H9 (cell line): ENCODE measurements at regions not wholly inside any gene's neighbourhood (a gene's known extent, or its start where the extent isn't known, plus 50 kb on each side); places are given as distances from the start of the nearest gene placed in this dataset.

Experiments used
- DNase-seq: peaks from one replicate; pipeline ENCODE4 v3.0.0-alpha.2; 2017
- H2AFZ ChIP-seq: one replicate; pipeline ENCODE4 v1.6.1; 2013; ENCODE audit warnings: mild to moderate bottlenecking, low read length, control low read depth, moderate library complexity
- H2AK5ac ChIP-seq: 2 replicates; pipeline ENCODE4 v1.6.1; 2013; ENCODE audit warnings: low read length, control low read depth, mixed read lengths; ENCODE audit not compliant: insufficient read length
- H2BK120ac ChIP-seq: one replicate; pipeline ENCODE4 v1.6.1; 2013; ENCODE audit warnings: low read depth, mild to moderate bottlenecking, low read length, control low read depth, inconsistent platforms; ENCODE audit not compliant: poor library complexity, severe bottlenecking
- H2BK12ac ChIP-seq: 2 replicates; pipeline ENCODE4 v1.6.1; 2013; ENCODE audit warnings: low read length, control low read depth, mixed read lengths, low read depth; ENCODE audit not compliant: insufficient read length
- H2BK15ac ChIP-seq: 2 replicates; pipeline ENCODE4 v1.6.1; 2013; ENCODE audit warnings: low read depth, low read length, control low read depth
- H2BK20ac ChIP-seq: one replicate; pipeline ENCODE4 v1.6.1; 2013; ENCODE audit warnings: low read depth, mild to moderate bottlenecking, low read length, control low read depth, inconsistent platforms; ENCODE audit not compliant: poor library complexity, severe bottlenecking
- H2BK5ac ChIP-seq: 2 replicates; pipeline ENCODE4 v1.6.1; 2013; ENCODE audit warnings: low read length, control low read depth, mixed read lengths; ENCODE audit not compliant: insufficient read length
- H3K14ac ChIP-seq: 2 replicates; pipeline ENCODE4 v1.6.1; 2013; ENCODE audit warnings: low read length, control low read depth; ENCODE audit not compliant: insufficient read depth
- H3K18ac ChIP-seq: 2 replicates; pipeline ENCODE4 v1.6.1; 2013; ENCODE audit warnings: low read depth, mild to moderate bottlenecking, mixed read lengths, low read length, control low read depth; ENCODE audit not compliant: insufficient read length
- H3K23ac ChIP-seq: 2 replicates; pipeline ENCODE4 v1.6.1; 2013; ENCODE audit warnings: low read length, control low read depth, mixed read lengths, low read depth; ENCODE audit not compliant: insufficient read length
- H3K23me2 ChIP-seq: 2 replicates; pipeline ENCODE4 v1.6.1; 2013; ENCODE audit warnings: low read depth, mild to moderate bottlenecking, mixed read lengths, low read length, control low read depth; ENCODE audit not compliant: insufficient read length, poor library complexity, severe bottlenecking
- H3K27ac ChIP-seq: 2 replicates; pipeline ENCODE4 v1.5.1; 2013; ENCODE audit warnings: low read length, control low read depth, mixed read lengths, low read depth; ENCODE audit not compliant: insufficient read length
- H3K27me3 ChIP-seq: 2 replicates; pipeline ENCODE4 v1.6.1; 2013; ENCODE audit warnings: low read length, control low read depth, inconsistent platforms; ENCODE audit not compliant: insufficient read depth
- H3K4ac ChIP-seq: 2 replicates; pipeline ENCODE4 v1.6.1; 2013; ENCODE audit warnings: low read depth, mild to moderate bottlenecking, control low read depth, inconsistent platforms, low read length, moderate library complexity
- H3K4me1 ChIP-seq: 2 replicates; pipeline ENCODE4 v1.6.1; 2013; ENCODE audit warnings: low read length, control low read depth, inconsistent platforms; ENCODE audit not compliant: insufficient read depth
- H3K4me2 ChIP-seq: 2 replicates; pipeline ENCODE4 v1.6.1; 2013; ENCODE audit warnings: low read length, control low read depth, mixed read lengths; ENCODE audit not compliant: insufficient read length, insufficient read depth
- H3K56ac ChIP-seq: 2 replicates; pipeline ENCODE4 v1.6.1; 2013; ENCODE audit warnings: low read depth, mild to moderate bottlenecking, mixed read lengths, low read length, control low read depth; ENCODE audit not compliant: insufficient read length
- H3K79me1 ChIP-seq: 2 replicates; pipeline ENCODE4 v1.6.1; 2013; ENCODE audit warnings: low read depth, mild to moderate bottlenecking, moderate library complexity, low read length, control low read depth, inconsistent platforms; ENCODE audit not compliant: insufficient read depth, poor library complexity, severe bottlenecking
- H3K79me2 ChIP-seq: 2 replicates; pipeline ENCODE4 v1.6.1; 2013; ENCODE audit warnings: low read length, control low read depth, inconsistent platforms; ENCODE audit not compliant: insufficient read depth
- H3K9ac ChIP-seq: 2 replicates; pipeline ENCODE4 v1.6.1; 2013; ENCODE audit warnings: low read length, control low read depth, mixed read lengths; ENCODE audit not compliant: insufficient read length; ENCODE audit errors: extremely low read depth
- H3K9me3 ChIP-seq: one replicate; pipeline ENCODE4 v1.6.1; 2013; ENCODE audit warnings: low read depth, low read length, inconsistent platforms; ENCODE audit not compliant: control insufficient read depth
- H3T11ph ChIP-seq: one replicate; pipeline ENCODE4 v1.6.1; 2013; ENCODE audit warnings: mild to moderate bottlenecking, low read length, control low read depth, inconsistent platforms
- H4K20me1 ChIP-seq: one replicate; pipeline ENCODE4 v1.6.1; 2013; ENCODE audit not compliant: control insufficient read depth, insufficient read length, insufficient read depth
- H4K5ac ChIP-seq: 2 replicates; pipeline ENCODE4 v1.6.1; 2013; ENCODE audit warnings: low read depth, mild to moderate bottlenecking, mixed read lengths, low read length, control low read depth; ENCODE audit not compliant: insufficient read length
- H4K8ac ChIP-seq: replicated peaks from 2 replicates; pipeline ENCODE4 v1.6.1; 2013; ENCODE audit warnings: low read length, control low read depth, mixed read lengths, low read depth; ENCODE audit not compliant: insufficient read length
- H4K91ac ChIP-seq: 2 replicates; pipeline ENCODE4 v1.6.1; 2013; ENCODE audit warnings: low read depth, mild to moderate bottlenecking, moderate library complexity, mixed read lengths, low read length, control low read depth; ENCODE audit not compliant: insufficient read length
- H3K27ac Mint-ChIP-seq, 3 experiments: 2 replicates in 2 of 3; 3 replicates in 1 of 3; pipeline ENCODE4 v1.8.0; 2020 to 2021; ENCODE audit warnings: mixed read lengths in 3 of 3, mild to moderate bottlenecking in 1 of 3, moderate library complexity in 1 of 3
- H3K27me3 Mint-ChIP-seq: 2 replicates; pipeline ENCODE4 v1.8.0; 2021; ENCODE audit warnings: low read depth, mild to moderate bottlenecking, moderate library complexity, mixed read lengths
- H3K36me3 Mint-ChIP-seq, 3 experiments: 2 replicates in 2 of 3; 3 replicates in 1 of 3; pipeline ENCODE4 v1.8.0; 2020 to 2021; ENCODE audit warnings: low read depth in 3 of 3, mixed read lengths in 3 of 3; ENCODE audit not compliant: insufficient read depth in 1 of 3
- H3K4me1 Mint-ChIP-seq, 2 experiments: 2 replicates each; pipeline ENCODE4 v1.8.0; 2020; ENCODE audit warnings: mixed read lengths in 2 of 2
- H3K4me3 Mint-ChIP-seq, 2 experiments: 2 replicates in 1 of 2; 3 replicates in 1 of 2; pipeline ENCODE4 v1.8.0; 2020 to 2021; ENCODE audit warnings: mild to moderate bottlenecking in 2 of 2, mixed read lengths in 2 of 2, moderate library complexity in 1 of 2
- H3K9me3 Mint-ChIP-seq, 2 experiments: 2 replicates in 1 of 2; 3 replicates in 1 of 2; pipeline ENCODE4 v1.8.0; 2020; ENCODE audit warnings: mild to moderate bottlenecking in 2 of 2, mixed read lengths in 2 of 2, moderate library complexity in 1 of 2
- WGBS: extraction: QIAGEN DNeasy Blood & Tissue Kit; methylation state at CpG from one replicate; pipeline ENCODE4 v1.1.7; 2013; ENCODE audit warnings: missing lambda C conversion rate, low lambda C conversion rate, mixed read lengths; ENCODE audit not compliant: insufficient read length; ENCODE audit errors: extremely low coverage; 5-methylcytosine and 5-hydroxymethylcytosine counted together
- TF ChIP-seq, protein P1 (sequence below): fragments of 200-600 bp; sonication (generic); conservative IDR thresholded peaks from 3 replicates; pipeline ENCODE4 v1.8.0; 2021; ENCODE audit warnings: antibody characterized with exemption, mild to moderate bottlenecking

DNA sequence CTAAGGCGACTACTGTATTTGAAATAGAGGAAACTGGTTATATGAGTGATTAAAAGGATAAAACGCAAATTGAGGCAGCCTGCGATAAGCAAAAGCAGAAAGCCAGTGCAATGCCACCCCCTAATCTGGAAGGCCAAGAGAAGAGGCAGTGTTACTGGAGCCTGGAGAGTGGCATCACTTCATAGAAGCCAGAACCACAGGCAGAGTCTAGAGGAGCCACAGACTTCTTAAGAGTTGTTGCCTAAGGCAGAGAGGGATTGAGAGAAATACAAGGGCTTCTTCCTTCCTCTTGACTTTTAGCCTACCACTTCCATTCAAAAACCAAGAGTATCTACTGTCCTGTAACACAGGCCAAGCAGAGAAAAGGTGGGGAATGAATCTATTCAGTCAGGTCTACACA lies 94.9 kb upstream of the SKAP2 start:
- H3T11ph ChIP-seq, result no peak overlapping the region
- no peaks in the 10 kb centered on the region for H3K9me3 Mint-ChIP-seq
- no peaks in the 10 kb centered on the region for H3K36me3 Mint-ChIP-seq
- H3K4me2 ChIP-seq, result no peak overlapping the region
- H3K18ac ChIP-seq, result no peak overlapping the region
- H3K23ac ChIP-seq, result no peak overlapping the region
- H4K20me1 ChIP-seq, result no peaks in the 10 kb centered on the region
- H3K4ac ChIP-seq, result no peak overlapping the region
- DNase-seq, result no peak
- H3K27ac Mint-ChIP-seq, result no peak overlapping the region
- no peaks in the 10 kb centered on the region for H3K23me2 ChIP-seq
- no peak overlapping the region for H2BK120ac ChIP-seq
- TF ChIP-seq, protein P1, sequence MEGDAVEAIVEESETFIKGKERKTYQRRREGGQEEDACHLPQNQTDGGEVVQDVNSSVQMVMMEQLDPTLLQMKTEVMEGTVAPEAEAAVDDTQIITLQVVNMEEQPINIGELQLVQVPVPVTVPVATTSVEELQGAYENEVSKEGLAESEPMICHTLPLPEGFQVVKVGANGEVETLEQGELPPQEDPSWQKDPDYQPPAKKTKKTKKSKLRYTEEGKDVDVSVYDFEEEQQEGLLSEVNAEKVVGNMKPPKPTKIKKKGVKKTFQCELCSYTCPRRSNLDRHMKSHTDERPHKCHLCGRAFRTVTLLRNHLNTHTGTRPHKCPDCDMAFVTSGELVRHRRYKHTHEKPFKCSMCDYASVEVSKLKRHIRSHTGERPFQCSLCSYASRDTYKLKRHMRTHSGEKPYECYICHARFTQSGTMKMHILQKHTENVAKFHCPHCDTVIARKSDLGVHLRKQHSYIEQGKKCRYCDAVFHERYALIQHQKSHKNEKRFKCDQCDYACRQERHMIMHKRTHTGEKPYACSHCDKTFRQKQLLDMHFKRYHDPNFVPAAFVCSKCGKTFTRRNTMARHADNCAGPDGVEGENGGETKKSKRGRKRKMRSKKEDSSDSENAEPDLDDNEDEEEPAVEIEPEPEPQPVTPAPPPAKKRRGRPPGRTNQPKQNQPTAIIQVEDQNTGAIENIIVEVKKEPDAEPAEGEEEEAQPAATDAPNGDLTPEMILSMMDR, result no peak
- no peaks in the 10 kb centered on the region for H3K27me3 ChIP-seq
- no peak overlapping the region for H2BK12ac ChIP-seq
- H4K8ac ChIP-seq, result no peak overlapping the region
- H3K9ac ChIP-seq, result no peak overlapping the region
- no peaks in the 10 kb centered on the region for H3K9me3 ChIP-seq
- H4K5ac ChIP-seq, result no peak overlapping the region
- no peak overlapping the region for H4K91ac ChIP-seq
- no CpG with 5 or more reads among the region's 3 CpGs for WGBS
- no peaks in the 10 kb centered on the region for H3K79me1 ChIP-seq
- no peak overlapping the region for H2AK5ac ChIP-seq
- no peak overlapping the region for H2BK20ac ChIP-seq
- no peak overlapping the region for H2BK5ac ChIP-seq
- no peak overlapping the region for H2BK15ac ChIP-seq
- H3K27ac ChIP-seq, result no peak overlapping the region
- no peak overlapping the region for H3K56ac ChIP-seq
- H3K14ac ChIP-seq, result no peak overlapping the region
- peaks cover 4% of the 10 kb centered on the region; the same call in 1 of the 2 replicates for H3K4me1 ChIP-seq
- H3K4me3 Mint-ChIP-seq, result no peak overlapping the region
- no peaks in the 10 kb centered on the region for H3K79me2 ChIP-seq
- H3K4me1 Mint-ChIP-seq, result peaks cover 3 to 4% of the 10 kb centered on the region in 2 experiments; a peak in 2 of 4 replicates
- H2AFZ ChIP-seq, result no peak overlapping the region
- H3K27me3 Mint-ChIP-seq, result no peaks in the 10 kb centered on the region; the same call in 1 of the 2 replicates
